ENCODE measurements at regions not wholly inside any gene's neighbourhood (a gene's known extent, or its start where the extent isn't known, plus 50 kb on each side); places are given as distances from the start of the nearest gene placed in this dataset.

DNA sequence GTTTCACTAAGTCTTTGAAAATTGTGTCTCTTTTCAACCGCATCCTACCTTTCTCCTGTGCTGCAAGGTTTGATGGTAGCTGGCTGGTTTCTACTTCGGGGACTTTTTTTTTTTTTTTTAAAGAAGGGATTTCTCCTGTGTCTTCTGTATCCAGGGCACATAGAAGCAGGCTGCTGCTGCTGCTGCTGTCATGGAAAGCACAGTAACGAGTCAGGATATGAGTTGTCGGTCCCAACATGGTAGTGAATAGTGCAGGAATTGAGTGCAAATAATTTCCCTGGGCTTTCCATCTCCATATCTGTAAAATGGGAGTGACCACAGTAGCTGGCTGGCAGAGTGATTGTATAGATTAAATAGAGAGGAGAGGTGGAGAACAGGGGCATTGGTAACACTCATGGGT is 118.3 kb upstream of the NAV2 start:
- DNase-seq, result no peak

DNA sequence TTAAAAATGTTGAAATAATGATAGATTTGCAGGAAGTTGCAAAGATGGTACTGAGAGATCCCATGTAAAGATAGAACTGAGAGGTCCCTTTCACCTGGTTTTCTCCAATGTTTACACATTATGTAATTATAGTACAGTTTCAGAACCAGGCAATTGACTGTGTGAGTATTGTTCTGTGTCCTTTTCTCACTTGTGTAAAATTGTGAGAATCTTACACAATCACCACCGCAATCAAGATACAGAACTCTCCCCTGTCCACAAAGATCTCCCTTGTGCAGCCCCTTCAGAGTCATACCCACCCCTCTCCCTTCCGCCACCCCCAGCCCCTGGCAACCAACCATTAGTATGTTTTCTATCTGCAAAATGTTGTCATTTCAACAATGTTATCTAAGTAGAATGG is 119.8 kb upstream of the NAV2 start:
- DNase-seq, result no peak

DNA sequence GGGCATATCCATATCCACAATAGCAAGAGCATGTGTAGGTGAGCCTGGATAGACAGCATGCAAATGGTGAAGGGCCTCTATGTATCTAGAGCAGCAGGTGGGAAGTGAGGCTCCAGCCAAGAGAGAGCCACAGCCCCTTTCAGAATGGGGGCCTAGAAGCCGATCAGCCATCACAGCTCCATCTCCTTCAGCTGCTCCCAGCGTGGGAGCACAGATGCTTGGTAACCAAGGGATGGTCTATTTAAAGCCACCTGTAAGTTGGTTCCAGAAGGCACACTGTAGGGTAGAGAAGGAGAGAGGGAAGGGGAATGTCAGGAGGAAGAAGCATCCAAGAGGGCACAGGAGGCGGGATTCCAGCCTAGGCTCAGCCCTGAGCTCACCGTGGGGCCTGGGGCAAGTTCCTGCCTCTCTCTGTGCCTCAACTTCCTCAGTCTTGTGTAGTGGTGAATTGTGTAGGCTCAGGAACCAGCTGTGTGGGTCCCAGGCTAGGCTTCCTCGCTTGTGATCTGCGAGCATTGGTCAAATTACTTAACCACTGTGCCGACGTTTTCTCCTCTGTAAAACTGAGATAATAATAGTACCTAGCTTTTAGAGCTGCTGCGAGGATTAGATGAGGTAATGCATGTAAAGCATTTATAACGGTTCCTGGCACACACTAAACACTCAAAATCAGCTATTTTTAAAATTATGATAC is 122.9 kb upstream of the NAV2 start:
- no peak for DNase-seq

- DNase-seq, result no peak
Measured at GRCh38 chr11:19587979-19588378, 124.7 kb upstream of the NAV2 start.

- no peak for DNase-seq
Measured at GRCh38 chr11:19580646-19581045, 132.0 kb upstream of the NAV2 start.

GRCh38 chr11:19579957-19580356 is 132.7 kb upstream of the NAV2 start:
- no peak for DNase-seq

DNA sequence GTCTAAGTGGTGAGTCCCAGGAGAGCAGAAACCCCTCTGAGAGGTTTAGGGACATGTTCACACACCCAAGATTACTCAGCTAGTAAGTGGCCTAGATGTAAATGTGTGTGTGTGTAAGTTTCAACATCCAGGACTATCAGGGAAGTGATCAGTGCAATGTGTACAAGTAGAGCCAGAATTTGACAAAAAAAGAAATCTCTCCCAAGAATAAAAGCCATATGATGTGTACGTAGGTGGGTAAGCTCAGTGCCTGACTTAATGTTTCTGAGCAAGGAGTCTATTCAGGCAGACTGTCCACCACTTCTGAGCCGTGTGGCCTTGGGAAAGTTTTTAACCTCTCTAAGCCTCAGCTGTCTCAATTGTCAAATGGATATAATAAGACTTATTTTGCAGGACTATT is 133.8 kb upstream of the NAV2 start:
- no peak for DNase-seq

- no peak for DNase-seq
Measured at GRCh38 chr11:19577976-19578619, 134.5 kb upstream of the NAV2 start.

DNA sequence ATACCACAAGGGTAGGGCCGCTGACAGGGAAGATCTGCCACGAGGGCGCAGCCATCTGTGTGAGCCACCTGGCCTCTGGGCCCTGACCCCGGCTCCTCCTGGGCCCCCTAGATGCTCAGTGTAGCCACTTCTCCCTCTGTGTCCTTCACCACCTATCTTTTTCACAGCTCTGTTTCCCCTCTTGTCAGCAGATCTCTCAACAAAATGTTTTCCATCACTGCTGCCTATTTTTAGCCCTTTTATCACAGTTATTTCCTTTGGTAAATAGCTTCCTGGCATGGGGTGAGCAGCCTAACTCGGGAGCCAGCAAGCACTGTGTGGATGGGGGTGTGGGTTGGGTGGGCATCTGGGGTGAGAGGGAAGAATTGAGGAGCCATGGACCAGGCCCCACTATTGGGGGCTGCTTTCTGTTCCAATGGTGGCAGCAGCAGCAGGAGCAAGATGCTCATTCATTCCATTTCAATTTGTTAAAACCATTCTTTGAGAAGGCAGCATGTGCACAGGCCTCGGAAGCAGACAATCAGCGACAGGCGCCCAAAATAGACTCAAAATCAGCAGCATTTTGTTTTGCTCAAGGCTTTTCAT is 135.2 kb upstream of the NAV2 start:
- DNase-seq, result no peak

- DNase-seq, result no peak
Measured at GRCh38 chr11:19576903-19577302, 135.7 kb upstream of the NAV2 start.

- no peak for DNase-seq
Measured at GRCh38 chr11:19576054-19576453, 136.6 kb upstream of the NAV2 start.

- DNase-seq, result no peak
Measured at GRCh38 chr11:19574916-19575315, 137.7 kb upstream of the NAV2 start.

- no peak for DNase-seq
Measured at GRCh38 chr11:19573666-19574065, 139.0 kb upstream of the NAV2 start.

DNA sequence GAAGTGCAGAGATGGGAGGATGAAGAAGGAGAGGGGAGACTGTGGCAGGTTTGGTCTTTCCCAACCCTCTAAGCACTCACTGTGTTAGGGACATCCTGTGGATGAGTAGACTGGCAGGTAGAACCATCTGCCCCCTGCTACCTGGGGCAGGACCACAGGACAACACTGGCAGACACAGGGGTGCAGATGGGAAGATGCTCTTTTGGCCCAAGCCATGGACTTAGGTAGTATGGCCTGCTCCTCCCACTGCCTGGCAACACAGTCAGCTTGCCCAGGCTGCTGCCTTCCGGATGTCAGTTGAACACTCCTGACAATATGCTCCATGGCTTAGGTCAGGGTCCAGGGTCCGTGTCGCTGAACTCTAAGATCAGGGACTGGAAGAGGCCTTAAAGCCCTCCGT is 140.7 kb upstream of the NAV2 start:
- no peak for DNase-seq

GRCh38 chr11:19570889-19571288 is 141.7 kb upstream of the NAV2 start:
- DNase-seq, result no peak

DNA sequence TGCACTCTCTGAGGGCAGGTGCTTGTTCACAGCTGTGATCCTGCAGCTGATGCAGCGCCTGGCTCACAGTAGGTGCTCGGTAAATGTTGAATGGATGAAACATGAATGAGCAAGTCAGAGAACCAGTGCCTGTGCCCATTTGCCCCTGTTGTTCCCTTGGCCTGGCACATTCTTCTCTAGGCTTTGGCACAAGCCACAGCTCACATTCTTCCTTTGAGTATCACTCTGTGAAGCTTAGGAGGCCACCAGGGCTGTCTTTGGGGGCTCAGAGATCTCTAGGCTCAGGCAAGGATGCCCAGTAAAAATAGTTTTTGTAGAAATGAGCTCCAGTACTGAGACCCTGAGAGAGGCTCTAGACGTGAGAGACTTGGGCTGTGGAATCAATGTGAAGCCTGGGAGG is 144.6 kb upstream of the NAV2 start:
- DNase-seq, result no peak

- no peak for DNase-seq
Measured at GRCh38 chr11:19566583-19567379, 145.9 kb upstream of the NAV2 start.

GRCh38 chr11:19565639-19566038 is 147.0 kb upstream of the NAV2 start:
- DNase-seq, result no peak

DNA sequence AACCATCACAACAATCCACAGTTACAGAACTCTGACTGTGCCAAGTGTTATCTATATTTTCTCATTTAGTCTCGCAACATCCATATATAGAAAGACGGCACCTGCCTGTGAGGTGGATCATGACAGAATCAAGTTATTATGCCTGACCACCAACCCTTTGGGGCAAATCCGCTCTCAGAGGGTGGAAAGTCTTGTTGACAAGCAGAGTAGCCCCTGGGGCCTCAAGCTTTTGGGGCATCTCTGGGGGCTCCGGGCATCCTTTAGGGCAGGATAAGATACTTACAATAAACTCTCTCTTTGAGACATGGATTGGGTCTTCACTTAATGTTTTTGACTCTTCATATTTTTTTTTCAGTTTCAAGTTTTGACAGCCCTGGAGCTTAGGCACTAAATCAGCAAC is 150.5 kb upstream of the NAV2 start:
- DNase-seq, result no peak

DNA sequence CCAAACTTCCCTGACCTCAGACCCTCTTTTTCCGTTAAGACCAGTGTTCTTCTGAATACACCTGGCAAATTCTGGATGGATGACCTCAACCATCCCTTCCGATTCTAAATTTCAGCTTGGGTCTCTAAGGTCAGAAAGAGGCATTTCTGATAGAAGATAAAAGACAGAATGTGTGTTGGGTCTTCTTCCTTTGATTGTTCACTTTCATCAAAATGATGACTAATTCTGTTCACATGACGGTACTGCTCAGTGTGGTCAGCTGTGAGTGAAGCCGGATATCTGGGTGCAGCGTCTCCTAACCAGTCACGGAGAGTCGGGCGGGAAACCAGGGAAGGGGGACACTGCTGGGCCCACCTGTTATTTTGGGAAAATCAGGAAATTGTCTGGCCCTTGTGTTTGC is 151.6 kb upstream of the NAV2 start:
- DNase-seq, result no peak

DNA sequence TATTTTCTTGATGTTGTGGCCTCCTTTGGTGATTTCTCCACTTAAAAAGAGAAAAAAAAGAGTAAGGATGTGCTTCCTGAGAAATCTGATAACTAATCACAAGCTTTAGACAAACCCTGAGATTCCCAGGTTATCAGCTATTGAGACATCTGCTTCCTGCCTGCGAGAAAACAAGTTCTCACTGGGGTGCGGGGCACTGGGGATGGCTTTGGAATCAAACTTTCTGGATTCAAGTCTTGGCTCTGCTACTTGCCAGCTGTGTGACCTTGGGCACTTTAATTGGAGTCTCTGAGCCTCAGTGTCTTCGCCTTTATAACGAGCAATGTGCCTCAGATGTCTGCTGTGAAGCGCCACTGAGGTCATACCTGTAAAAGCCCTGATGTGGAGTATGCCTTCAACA is 152.5 kb upstream of the NAV2 start:
- no peak for DNase-seq

- no peak for DNase-seq
Measured at GRCh38 chr11:19559746-19560145, 152.9 kb upstream of the NAV2 start.

DNA sequence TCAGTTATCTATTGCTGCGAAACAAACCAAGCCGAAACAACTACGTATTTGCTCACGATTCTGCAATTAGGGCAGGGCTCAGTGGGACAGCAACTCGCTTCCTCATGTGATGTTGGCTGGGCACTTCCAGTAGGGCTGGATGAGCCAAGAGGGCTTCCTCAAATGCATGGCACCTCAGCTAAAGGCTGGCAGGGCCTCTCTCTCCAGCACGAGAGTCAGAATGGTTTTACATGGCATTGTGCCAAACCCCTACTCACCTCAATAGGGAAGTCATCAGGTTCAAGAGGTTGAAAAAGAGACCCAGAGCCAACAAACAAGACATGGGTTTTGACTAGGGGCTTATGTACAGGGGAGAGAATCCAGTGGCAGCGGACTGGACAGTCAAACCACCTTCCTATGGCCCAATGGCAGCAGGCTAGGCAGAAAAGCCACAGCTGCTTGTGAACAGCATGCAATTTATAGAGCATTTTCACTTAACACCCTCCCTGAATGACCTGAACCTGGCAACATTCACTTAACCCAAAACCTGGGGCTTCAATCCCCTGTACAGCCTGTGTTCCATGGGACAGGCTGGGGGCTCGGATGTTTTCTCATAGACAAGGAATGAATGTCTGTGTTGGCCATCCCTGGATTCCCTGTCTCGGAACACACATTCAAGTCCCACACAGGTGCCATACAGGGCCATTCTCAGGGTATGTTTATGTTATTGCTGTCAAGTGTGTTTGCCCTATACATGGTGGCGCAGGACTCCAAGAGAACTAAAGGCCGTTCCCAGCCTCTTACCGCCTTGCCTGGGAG is 154.2 kb upstream of the NAV2 start:
- peak; percentile 7 to 16 for DNase-seq

Measured in inflammatory macrophage treated with lipopolysaccharide for 1 hour (primary cell).